Activated T-helper 2 cell treated with anti-CD3 and anti-CD28 coated beads, Interferon-gamma antibody, Interleukin-2, Interleukin-4, amounts not matched to agents 10 μg/mL and 5 μg/mL and 100 μg/mL, durations not matched to agents 14 hours and 24 hours and 36 hours (primary cell): ENCODE measurements at regions not wholly inside any gene's neighbourhood (a gene's known extent, or its start where the extent isn't known, plus 50 kb on each side); places are given as distances from the start of the nearest gene placed in this dataset.

Source experiments
- DNase-seq: peaks from one replicate; pipeline ENCODE4 v3.0.0; 2021; ENCODE audit warnings: low spot score
- H3K27ac Mint-ChIP-seq: one replicate; pipeline ENCODE4 v1.8.0; 2021; ENCODE audit warnings: mixed read lengths
- H3K27me3 Mint-ChIP-seq: one replicate; pipeline ENCODE4 v1.8.0; 2021; ENCODE audit warnings: low read depth, mixed read lengths
- H3K36me3 Mint-ChIP-seq: one replicate; pipeline ENCODE4 v1.8.0; 2021; ENCODE audit warnings: low read depth, mixed read lengths
- H3K4me1 Mint-ChIP-seq: one replicate; pipeline ENCODE4 v1.8.0; 2021; ENCODE audit warnings: low read depth, mixed read lengths
- H3K4me3 Mint-ChIP-seq: one replicate; pipeline ENCODE4 v1.8.0; 2021; ENCODE audit warnings: low read depth, mild to moderate bottlenecking, moderate library complexity, mixed read lengths
- H3K9me3 Mint-ChIP-seq: one replicate; pipeline ENCODE4 v1.8.0; 2021; ENCODE audit warnings: mixed read lengths
- intact Hi-C: fragments of 100-400 bp; cut with micrococcal nuclease; formaldehyde crosslinking; loops from one replicate; pipeline ENCODE4 v1.15.1; 2023

- H3K4me3 Mint-ChIP-seq = no peak overlapping the region
- no peaks in the 10 kb centered on the region for H3K27me3 Mint-ChIP-seq
- H3K27ac Mint-ChIP-seq = no peak overlapping the region
- intact Hi-C loops = no loop called here
- no peak for DNase-seq
- no peaks in the 10 kb centered on the region for H3K9me3 Mint-ChIP-seq
- H3K4me1 Mint-ChIP-seq = no peaks in the 10 kb centered on the region
- no peaks in the 10 kb centered on the region for H3K36me3 Mint-ChIP-seq
Observed at GRCh38 chr10:124294811-124295770, 123.6 kb downstream of the OAT start.

- Mint-ChIP-seq H3K4me3 (no peak overlapping the region), H3K9me3 (no peaks in the 10 kb centered on the region), H3K27ac (no peak overlapping the region), H3K36me3 (no peaks in the 10 kb centered on the region), H3K4me1 (no peaks in the 10 kb centered on the region), H3K27me3 (no peaks in the 10 kb centered on the region)
- intact Hi-C loops = no loop called here
- no peak for DNase-seq
Observed at GRCh38 chr10:124293616-124294449, 124.9 kb downstream of the OAT start.

- H3K27ac Mint-ChIP-seq = no peak overlapping the region
- H3K36me3 Mint-ChIP-seq = no peaks in the 10 kb centered on the region
- H3K4me3 Mint-ChIP-seq = no peak overlapping the region
- H3K4me1 Mint-ChIP-seq = no peaks in the 10 kb centered on the region
- no peaks in the 10 kb centered on the region for H3K9me3 Mint-ChIP-seq
- no peaks in the 10 kb centered on the region for H3K27me3 Mint-ChIP-seq
- intact Hi-C loops = no loop called here
- DNase-seq = no peak
Observed at GRCh38 chr10:124292911-124293615, 125.7 kb downstream of the OAT start.

- Mint-ChIP-seq H3K4me3 (no peak overlapping the region), H3K27me3 (no peaks in the 10 kb centered on the region), H3K36me3 (no peaks in the 10 kb centered on the region), H3K4me1 (no peaks in the 10 kb centered on the region), H3K27ac (no peak overlapping the region), H3K9me3 (no peaks in the 10 kb centered on the region)
- intact Hi-C loops = no loop called here
- DNase-seq = no peak
Observed at GRCh38 chr10:124291001-124291701, 127.6 kb downstream of the OAT start.

GRCh38 chr10:124289851-124290795, 128.6 kb downstream of the OAT start:
- Mint-ChIP-seq H3K4me1 (no peaks in the 10 kb centered on the region), H3K27me3 (no peaks in the 10 kb centered on the region), H3K4me3 (no peak overlapping the region), H3K9me3 (no peaks in the 10 kb centered on the region), H3K36me3 (no peaks in the 10 kb centered on the region), H3K27ac (no peak overlapping the region)
- intact Hi-C loops = no loop called here
- no peak for DNase-seq

GRCh38 chr10:124288928-124289850, 129.5 kb downstream of the OAT start:
- no peak overlapping the region for H3K27ac Mint-ChIP-seq
- no peaks in the 10 kb centered on the region for H3K27me3 Mint-ChIP-seq
- no peaks in the 10 kb centered on the region for H3K36me3 Mint-ChIP-seq
- H3K4me3 Mint-ChIP-seq = no peak overlapping the region
- intact Hi-C loops = no loop called here
- no peaks in the 10 kb centered on the region for H3K4me1 Mint-ChIP-seq
- DNase-seq = no peak
- H3K9me3 Mint-ChIP-seq = no peaks in the 10 kb centered on the region

GRCh38 chr10:124288486-124288885, 130.2 kb downstream of the OAT start:
- H3K27ac Mint-ChIP-seq = no peak overlapping the region
- H3K36me3 Mint-ChIP-seq = no peaks in the 10 kb centered on the region
- no peak overlapping the region for H3K4me3 Mint-ChIP-seq
- H3K9me3 Mint-ChIP-seq = no peaks in the 10 kb centered on the region
- intact Hi-C loops = no loop called here
- no peaks in the 10 kb centered on the region for H3K27me3 Mint-ChIP-seq
- H3K4me1 Mint-ChIP-seq = no peaks in the 10 kb centered on the region
- DNase-seq = no peak

- DNase-seq = no peak
- Mint-ChIP-seq H3K27ac (no peak overlapping the region), H3K9me3 (no peaks in the 10 kb centered on the region), H3K4me1 (no peaks in the 10 kb centered on the region), H3K36me3 (no peaks in the 10 kb centered on the region), H3K4me3 (no peak overlapping the region), H3K27me3 (no peaks in the 10 kb centered on the region)
- intact Hi-C loops = no loop called here
Observed at GRCh38 chr10:124287791-124288190, 130.9 kb downstream of the OAT start.

GRCh38 chr10:124287071-124287685, 131.5 kb downstream of the OAT start:
- intact Hi-C loops = no loop called here
- H3K9me3 Mint-ChIP-seq = no peaks in the 10 kb centered on the region
- H3K36me3 Mint-ChIP-seq = no peaks in the 10 kb centered on the region
- no peak for DNase-seq
- no peaks in the 10 kb centered on the region for H3K27me3 Mint-ChIP-seq
- H3K27ac Mint-ChIP-seq = no peak overlapping the region
- no peak overlapping the region for H3K4me3 Mint-ChIP-seq
- H3K4me1 Mint-ChIP-seq = no peaks in the 10 kb centered on the region

- no peak overlapping the region for H3K4me3 Mint-ChIP-seq
- no peak for DNase-seq
- H3K4me1 Mint-ChIP-seq = no peaks in the 10 kb centered on the region
- H3K27ac Mint-ChIP-seq = no peak overlapping the region
- H3K9me3 Mint-ChIP-seq = no peaks in the 10 kb centered on the region
- intact Hi-C loops = no loop called here
- H3K27me3 Mint-ChIP-seq = no peaks in the 10 kb centered on the region
- H3K36me3 Mint-ChIP-seq = no peaks in the 10 kb centered on the region
Observed at GRCh38 chr10:124286621-124287020, 132.1 kb downstream of the OAT start.
